IPS-18c (cell line): ENCODE measurements at regions not wholly inside any gene's neighbourhood (a gene's known extent, or its start where the extent isn't known, plus 50 kb on each side); places are given as distances from the start of the nearest gene placed in this dataset.

Source experiments
- H3K4me3 ChIP-seq: 2 replicates; pipeline ENCODE4 v1.7.0; 2013; ENCODE audit warnings: low read depth, mild to moderate bottlenecking, low read length, moderate library complexity; ENCODE audit not compliant: insufficient read depth
- H3K9me3 ChIP-seq: one replicate; pipeline ENCODE4 v1.6.1; 2013; ENCODE audit warnings: mild to moderate bottlenecking, low read length, moderate library complexity; ENCODE audit not compliant: control insufficient read depth, insufficient read depth

DNA sequence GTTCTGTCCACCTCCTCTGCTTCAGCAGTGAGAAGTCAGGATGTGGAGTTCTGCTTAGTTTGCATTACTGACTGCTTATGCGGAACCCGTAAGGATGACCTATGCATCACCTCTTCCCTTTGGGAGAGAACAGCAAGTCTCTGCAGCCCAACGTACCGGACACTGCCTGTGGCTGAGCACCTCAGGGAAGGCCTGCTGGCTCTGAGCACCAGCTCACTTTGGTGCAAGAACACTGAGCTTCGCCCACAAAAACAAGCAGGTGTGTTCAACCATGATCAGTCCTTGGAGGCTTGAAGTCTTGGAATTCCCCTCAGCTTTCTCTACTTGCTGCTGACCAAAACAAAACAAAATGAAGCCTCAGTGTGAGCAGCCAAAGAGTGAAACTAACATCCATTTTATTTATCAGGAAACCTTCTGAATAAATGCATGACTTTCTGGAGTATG lies 52.7 kb upstream of the NCK2 start:
- H3K4me3 ChIP-seq = no peak overlapping the region

DNA sequence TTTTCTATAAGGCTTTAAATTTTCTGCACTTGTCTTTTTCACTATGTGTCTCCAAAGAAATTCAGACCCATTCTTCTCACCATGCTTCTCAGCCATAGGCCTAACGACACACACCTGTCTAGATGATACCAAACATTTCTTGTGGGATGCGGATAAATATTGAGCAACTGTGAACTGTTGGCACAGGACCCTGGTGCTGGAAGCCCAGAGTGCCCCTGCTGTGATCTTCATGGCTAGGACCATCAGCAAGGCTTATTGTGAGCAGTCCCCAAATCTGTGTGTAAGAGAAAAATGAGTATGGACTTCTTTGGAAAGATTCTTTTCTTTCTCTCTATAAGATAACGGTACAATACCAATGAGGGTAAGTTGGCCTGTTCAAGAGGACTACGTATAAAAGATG lies 54.1 kb upstream of the NCK2 start:
- peaks cover 2% of the 10 kb centered on the region for H3K9me3 ChIP-seq
- H3K4me3 ChIP-seq = no peak overlapping the region

More for the DNA sequence above, 52.7 kb upstream of the NCK2 start:
- H3K9me3 ChIP-seq = peaks cover 2% of the 10 kb centered on the region

DNA sequence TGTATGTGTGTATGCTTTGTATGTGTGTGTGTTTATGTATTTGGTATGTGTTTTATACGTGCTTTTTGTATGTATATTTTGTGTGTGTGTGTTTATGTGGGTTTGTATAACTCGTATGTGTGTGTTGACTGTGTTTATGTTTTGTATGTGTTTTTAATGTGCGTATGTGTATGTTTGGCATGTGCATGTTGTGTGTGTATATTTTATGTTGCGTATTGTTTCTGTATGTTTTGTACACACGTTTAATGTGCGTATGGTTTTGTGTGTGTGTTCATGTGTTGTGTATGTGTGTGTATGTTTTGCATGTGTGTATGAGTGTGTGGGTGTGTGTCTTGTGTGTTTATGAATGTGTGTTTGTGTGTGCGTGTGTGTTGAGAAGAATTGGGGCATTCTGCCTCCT lies 55.2 kb upstream of the NCK2 start:
- Histone ChIP-seq H3K4me3 (no peak overlapping the region), H3K9me3 (no peaks in the 10 kb centered on the region)

DNA sequence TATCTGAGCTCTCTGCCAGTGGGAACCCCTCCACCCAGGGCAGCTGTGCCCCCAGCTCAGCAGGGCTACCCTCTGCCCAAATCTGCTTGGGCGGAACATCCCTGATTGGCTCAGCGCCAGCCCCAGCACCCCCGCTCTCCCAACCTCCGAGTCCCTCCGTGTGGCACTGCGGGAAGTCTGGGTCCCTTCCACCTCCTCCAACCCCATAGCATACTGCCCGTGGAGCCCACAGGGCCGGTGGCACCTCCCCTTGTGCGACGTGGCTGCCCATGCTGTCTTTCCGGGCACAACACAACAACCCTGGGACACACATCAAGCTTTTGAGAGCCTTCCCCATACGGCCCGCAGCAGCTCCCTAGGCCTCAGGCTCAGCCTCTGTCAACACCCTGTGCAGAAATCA lies 55.8 kb upstream of the NCK2 start:
- Histone ChIP-seq H3K4me3 (no peak overlapping the region), H3K9me3 (no peaks in the 10 kb centered on the region)

DNA sequence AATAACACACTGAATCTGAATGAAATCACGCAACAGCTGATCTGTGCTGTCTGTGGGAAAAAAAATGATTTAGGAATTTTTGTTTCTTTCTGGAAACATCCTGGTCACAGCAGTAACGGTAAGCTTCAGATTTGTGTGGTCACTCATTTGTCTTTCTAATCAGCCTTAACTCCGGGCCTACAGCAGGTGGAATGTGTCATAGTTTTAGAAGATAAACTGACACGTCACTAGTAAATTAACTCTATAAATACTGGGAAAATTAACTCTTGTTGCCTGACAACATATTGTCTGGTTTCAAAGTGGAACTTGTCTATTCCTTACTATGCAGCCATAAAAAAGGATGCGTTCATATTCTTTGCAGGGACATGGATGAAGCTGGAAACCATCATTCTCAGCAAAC lies 58.1 kb upstream of the NCK2 start:
- Histone ChIP-seq H3K4me3 (no peak overlapping the region), H3K9me3 (no peaks in the 10 kb centered on the region)

- H3K9me3 ChIP-seq = no peaks in the 10 kb centered on the region
- H3K4me3 ChIP-seq = no peak overlapping the region
Measured at GRCh38 chr2:105683011-105683492, 61.7 kb upstream of the NCK2 start.

DNA sequence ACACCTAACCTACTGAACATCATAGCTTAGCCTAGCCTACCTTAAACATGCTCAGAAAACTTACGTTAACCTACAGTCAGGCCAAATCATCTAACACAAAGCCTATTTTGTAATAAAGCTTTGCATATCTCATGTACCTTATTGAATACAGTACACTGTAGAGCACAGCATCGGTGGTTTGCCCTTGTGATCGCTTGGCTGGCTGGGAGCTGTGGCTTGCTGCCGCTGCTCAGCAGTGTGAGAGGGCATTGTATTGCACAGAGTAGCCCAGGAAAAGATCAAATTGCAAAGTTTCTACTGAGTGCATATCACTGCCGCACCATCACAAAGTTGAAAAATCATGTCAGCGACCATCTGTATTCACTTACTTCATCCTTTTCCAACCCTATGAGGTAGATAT lies 62.3 kb upstream of the NCK2 start:
- Histone ChIP-seq H3K4me3 (no peak overlapping the region), H3K9me3 (no peaks in the 10 kb centered on the region)

GRCh38 chr2:105681927-105682326 lies 62.8 kb upstream of the NCK2 start:
- Histone ChIP-seq H3K9me3 (no peaks in the 10 kb centered on the region), H3K4me3 (no peak overlapping the region)

DNA sequence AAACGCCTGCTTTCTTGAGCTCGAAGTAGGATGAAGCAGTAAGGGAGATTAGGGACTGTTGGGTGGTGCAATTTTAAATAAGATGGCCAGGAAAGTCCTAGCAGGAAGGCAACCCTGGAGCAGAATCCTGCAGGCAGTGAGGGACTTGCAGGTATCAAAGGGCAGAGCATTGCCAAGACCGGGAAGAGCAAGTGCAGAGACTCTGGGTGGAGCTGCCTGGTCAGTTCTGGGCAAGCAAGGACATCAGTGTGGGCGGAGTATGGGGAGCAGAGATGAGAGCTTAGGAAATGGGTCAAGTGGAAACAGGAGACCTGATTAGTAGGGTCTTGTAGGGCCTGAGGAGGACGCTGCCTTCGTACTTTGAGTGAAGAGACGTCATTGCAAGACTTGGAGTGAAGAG lies 64.4 kb upstream of the NCK2 start:
- H3K4me3 ChIP-seq = no peak overlapping the region
- no peaks in the 10 kb centered on the region for H3K9me3 ChIP-seq

GRCh38 chr2:105678346-105678745 lies 66.4 kb upstream of the NCK2 start:
- H3K9me3 ChIP-seq = no peaks in the 10 kb centered on the region
- no peak overlapping the region for H3K4me3 ChIP-seq

- no peak overlapping the region for H3K4me3 ChIP-seq
- no peaks in the 10 kb centered on the region for H3K9me3 ChIP-seq
Measured at GRCh38 chr2:105677901-105678300, 66.8 kb upstream of the NCK2 start.

- Histone ChIP-seq H3K9me3 (no peaks in the 10 kb centered on the region), H3K4me3 (no peak overlapping the region)
Measured at GRCh38 chr2:105675841-105676240, 68.9 kb upstream of the NCK2 start.

- no peak overlapping the region for H3K4me3 ChIP-seq
- H3K9me3 ChIP-seq = no peaks in the 10 kb centered on the region
Measured at GRCh38 chr2:105674859-105675541, 69.7 kb upstream of the NCK2 start.

DNA sequence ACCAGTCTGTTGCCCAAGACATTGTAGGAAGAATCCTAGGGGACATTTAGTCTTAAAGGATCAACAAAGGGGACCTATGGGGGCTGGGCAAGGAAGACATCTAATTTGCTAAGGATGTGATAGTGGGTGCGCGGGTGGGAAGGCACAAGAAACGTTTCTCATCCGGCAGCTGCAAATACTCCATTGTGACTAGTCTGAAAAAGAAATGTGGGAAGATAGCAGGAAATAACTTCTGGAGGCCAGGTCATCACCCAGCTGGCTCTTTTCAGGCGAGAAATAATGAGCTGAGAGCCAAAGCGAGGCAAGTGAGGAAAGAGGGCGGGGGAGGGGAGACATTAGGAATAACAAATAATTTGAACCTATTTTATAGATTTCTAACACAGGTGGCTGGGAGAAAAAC lies 70.3 kb upstream of the NCK2 start:
- Histone ChIP-seq H3K4me3 (no peak overlapping the region), H3K9me3 (no peaks in the 10 kb centered on the region)

GRCh38 chr2:105671156-105671555 lies 73.6 kb upstream of the NCK2 start:
- no peak overlapping the region for H3K4me3 ChIP-seq
- no peaks in the 10 kb centered on the region for H3K9me3 ChIP-seq

GRCh38 chr2:105669384-105669891 lies 75.3 kb upstream of the NCK2 start:
- Histone ChIP-seq H3K9me3 (peaks cover 4% of the 10 kb centered on the region), H3K4me3 (no peak overlapping the region)

GRCh38 chr2:105665480-105665879 lies 79.2 kb upstream of the NCK2 start:
- H3K4me3 ChIP-seq = no peak overlapping the region

DNA sequence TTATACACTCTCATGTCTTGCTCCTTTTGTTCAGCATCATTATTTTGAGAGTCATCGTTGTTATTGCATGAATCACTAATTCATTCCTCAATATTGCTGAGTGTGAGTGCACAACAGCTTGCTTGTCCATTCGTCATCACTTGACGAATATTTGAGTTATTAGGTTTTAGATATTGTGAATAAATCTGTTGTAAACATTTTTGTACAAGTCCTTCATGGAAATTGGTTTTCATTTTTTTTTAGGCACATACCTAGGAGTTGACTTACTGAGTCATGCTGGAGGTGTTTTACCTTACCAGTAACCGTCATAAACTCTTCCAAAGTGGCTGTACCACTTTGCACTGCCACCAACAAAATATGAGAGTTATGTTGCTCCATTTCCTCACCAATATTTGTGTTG lies 84.2 kb upstream of the NCK2 start:
- Histone ChIP-seq H3K4me3 (no peak overlapping the region), H3K9me3 (no peaks in the 10 kb centered on the region)

More at GRCh38 chr2:105665480-105665879, 79.2 kb upstream of the NCK2 start:
- peaks cover 4% of the 10 kb centered on the region for H3K9me3 ChIP-seq
